ENCODE measurements at regions not wholly inside any gene's neighbourhood (a gene's known extent, or its start where the extent isn't known, plus 50 kb on each side); places are given as distances from the start of the nearest gene placed in this dataset.

- DNase-seq (ENCODE audit: low read depth): no peak
Measured at GRCh38 chr5:18028036-18028435, 393.8 kb downstream of the TAF11L14 start.

GRCh38 chr5:18032744-18033143, 398.5 kb downstream of the TAF11L14 start:
- no peak for DNase-seq (ENCODE audit: low read depth)

DNA sequence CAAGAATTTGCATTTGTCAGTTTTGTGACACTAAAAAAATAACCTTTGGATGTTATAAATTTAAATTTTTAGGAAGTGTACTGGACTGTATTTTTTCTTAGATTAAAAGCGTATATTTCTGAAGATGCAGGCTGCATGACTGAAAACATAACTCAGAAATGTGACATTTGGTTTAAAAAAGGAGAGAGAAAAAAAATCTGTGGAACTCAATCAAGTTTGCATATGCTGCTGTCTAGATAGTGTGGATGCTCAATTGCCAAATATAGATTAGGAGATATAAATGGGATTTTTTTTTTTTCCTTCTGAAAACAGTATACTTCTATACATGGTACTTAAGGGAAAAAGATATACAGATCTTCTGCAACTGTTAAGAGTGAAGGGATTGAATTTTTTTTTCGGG, 402.3 kb downstream of the TAF11L14 start:
- DNase-seq (ENCODE audit: low read depth): no peak

GRCh38 chr5:18037718-18038117, 403.5 kb downstream of the TAF11L14 start:
- no peak for DNase-seq (ENCODE audit: low read depth)

- DNase-seq (ENCODE audit: low read depth): peak; percentile 51
Measured at GRCh38 chr5:18043344-18043743, 409.1 kb downstream of the TAF11L14 start.

GRCh38 chr5:18048449-18048848, 414.2 kb downstream of the TAF11L14 start:
- no peak for DNase-seq (ENCODE audit: low read depth)

DNA sequence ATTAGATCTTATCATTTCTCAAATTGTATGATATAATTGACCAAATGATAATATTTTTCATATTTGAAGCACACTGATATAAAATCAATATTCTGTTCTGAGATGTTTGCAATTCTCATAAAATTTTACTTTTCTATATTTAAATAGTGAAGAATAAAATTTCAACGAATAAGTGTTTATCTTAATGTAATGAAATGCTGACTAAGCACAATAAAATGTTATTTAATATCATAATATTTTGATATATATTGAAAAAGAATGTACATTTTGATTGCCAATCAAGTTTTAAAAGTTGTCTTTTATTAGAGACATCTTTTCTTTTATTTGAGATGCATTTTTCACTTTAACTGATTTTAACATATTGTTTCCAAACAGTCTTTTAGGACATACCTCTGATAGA, 416.1 kb downstream of the TAF11L14 start:
- DNase-seq (ENCODE audit: low read depth): no peak

- no peak for DNase-seq (ENCODE audit: low read depth)
Measured at GRCh38 chr5:18050776-18051175, 416.5 kb downstream of the TAF11L14 start.

GRCh38 chr5:18051953-18052352, 417.7 kb downstream of the TAF11L14 start:
- peak; percentile 7 for DNase-seq (ENCODE audit: low read depth)

DNA sequence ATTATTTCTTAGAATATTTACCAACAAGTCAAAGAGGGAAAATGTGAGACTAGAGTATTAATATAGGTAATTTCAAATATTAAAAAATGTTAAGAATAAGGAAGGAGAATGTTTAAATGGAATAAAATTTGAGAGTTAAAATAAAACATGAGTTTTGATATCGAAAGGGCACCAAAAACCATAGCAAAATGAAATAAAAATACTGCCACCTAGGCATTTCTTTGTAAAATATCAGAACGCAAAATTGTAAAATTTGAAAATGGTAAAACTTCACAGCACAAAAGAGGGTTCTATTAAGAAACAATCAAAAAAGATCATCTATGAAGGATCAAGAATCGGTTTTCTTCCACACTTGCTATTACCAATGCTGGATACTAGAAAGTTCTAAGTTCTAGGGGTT, 418.3 kb downstream of the TAF11L14 start:
- no peak for DNase-seq (ENCODE audit: low read depth)

DNA sequence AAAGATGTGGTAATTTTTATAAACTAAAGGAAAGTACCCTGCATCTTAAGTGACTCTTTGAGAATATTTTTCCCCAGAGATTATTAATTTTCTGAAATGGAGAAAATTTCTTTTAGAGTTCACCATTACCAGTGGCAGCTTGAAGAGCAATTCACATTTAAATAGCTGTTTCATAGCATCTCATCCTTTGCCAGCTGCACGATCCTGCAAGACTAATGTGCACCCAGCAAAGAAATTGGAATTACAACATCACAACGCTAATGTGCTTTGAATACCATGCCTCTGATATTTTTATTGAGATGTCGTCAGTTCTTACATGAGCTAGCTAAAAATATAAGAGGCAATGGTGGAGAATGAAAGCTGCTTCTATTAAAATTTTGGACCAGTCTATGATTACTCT, 423.5 kb downstream of the TAF11L14 start:
- DNase-seq (ENCODE audit: low read depth): no peak

DNA sequence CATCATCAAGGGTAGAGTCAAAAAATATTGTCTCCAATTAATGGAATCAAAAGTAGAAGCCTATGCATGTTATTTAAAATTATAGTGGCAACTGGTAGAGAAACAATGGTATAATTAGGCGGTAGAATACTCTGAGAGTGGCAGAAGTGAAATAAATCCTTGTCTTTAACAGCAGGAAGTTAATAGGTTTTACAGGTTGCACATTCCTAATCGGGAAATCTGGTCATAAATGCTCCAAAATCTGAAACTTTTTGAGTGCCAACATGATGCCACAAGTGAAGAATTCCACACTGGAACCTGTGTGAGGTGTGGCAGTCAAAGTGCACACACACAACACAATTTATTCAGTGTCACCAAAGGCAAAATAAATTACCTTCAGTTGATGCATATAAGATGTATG, 433.4 kb downstream of the TAF11L14 start:
- DNase-seq (ENCODE audit: low read depth): no peak

DNA sequence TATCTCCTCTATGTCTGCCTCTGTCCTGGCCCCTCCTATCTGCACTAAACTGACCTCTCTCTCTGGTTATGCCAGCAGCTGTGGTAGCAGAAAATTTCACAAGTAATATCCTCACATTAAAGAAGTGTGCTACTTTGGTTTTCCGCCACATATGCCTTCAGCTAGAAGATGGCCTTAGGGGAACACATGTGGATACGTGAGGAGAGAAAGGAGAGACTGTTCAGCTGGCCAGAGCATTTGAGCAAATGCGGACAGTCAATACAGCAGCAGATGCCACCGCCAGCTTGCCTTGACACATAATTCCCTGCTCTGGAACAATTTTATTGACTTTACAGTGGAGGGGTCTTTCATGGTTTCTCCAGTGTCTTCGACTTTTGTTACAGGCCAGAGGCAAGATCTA, 434.6 kb downstream of the TAF11L14 start:
- no peak for DNase-seq (ENCODE audit: low read depth)

- DNase-seq (ENCODE audit: low read depth): no peak
Measured at GRCh38 chr5:18069790-18070189, 435.5 kb downstream of the TAF11L14 start.

DNA sequence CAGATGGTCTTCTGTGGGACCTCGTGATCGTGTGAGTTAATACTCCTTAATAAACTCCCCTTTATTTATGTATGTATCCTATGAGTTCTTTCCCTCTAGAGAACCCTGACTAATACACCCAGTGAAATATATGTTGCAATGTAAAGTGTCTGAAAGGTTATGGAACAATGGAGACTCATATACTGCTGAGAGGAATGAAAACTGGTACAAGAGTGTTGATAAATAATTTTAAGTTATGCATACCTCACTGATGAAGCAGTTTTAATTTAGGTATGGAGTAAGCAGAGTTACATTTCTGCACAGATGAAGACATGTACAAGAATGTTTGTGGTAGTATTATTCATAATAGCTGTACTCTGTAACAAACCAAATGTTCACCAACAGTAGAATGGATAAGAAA, 438.3 kb downstream of the TAF11L14 start:
- no peak for DNase-seq (ENCODE audit: low read depth)

- DNase-seq (ENCODE audit: low read depth): no peak
Measured at GRCh38 chr5:18074961-18075360, 440.7 kb downstream of the TAF11L14 start.

- no peak for DNase-seq (ENCODE audit: low read depth)
Measured at GRCh38 chr5:18078157-18078556, 443.9 kb downstream of the TAF11L14 start.

DNA sequence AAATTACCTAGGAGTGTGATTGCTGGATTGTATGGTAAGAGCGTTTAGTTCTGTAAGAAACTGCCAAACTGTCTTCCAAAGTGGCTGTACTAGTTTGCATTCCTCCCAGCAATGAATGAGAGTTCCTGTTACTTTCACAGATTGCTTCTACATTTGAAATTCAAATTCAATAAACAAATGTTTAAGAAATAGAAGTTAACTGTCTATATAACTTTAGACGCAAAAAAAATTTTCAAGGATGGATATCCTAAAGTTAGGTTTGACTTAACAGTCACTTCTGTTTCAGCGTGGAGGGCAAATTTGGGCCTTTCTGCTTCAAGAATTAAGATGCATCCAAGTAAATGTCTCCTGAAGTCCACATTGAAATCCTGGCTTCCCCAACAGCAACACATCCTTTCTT, 445.6 kb downstream of the TAF11L14 start:
- no peak for DNase-seq (ENCODE audit: low read depth)

DNA sequence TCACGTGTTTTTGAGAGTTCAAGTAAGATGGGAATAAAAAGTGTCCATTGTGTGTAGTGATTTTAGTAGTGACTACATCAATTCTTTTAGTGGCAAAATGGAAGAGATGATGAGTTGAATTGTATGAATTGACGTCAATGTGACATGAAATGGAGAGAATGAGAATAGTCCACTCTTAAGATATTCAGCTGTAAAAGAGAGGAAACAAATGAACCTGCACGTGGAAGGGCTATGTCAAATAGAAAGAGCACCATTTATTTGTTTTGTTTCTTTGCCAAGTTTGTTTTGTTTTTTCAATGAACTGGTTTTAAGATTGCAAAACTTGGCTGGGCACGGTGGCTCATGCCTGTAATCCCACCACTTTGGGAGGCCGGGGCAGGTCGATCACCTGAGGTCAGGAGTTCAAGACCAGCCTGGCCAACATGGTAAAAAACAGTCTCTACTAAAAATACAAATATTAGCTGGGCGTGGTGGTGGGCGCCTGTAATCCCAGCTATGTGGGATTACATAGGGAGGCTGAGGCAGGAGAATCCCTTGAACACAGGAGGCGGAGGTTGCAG, 453.8 kb downstream of the TAF11L14 start:
- DNase-seq (ENCODE audit: low read depth): no peak

GRCh38 chr5:18090177-18090576, 455.9 kb downstream of the TAF11L14 start:
- DNase-seq (ENCODE audit: low read depth): no peak

GRCh38 chr5:18091142-18091541, 456.9 kb downstream of the TAF11L14 start:
- DNase-seq (ENCODE audit: low read depth): no peak

DNA sequence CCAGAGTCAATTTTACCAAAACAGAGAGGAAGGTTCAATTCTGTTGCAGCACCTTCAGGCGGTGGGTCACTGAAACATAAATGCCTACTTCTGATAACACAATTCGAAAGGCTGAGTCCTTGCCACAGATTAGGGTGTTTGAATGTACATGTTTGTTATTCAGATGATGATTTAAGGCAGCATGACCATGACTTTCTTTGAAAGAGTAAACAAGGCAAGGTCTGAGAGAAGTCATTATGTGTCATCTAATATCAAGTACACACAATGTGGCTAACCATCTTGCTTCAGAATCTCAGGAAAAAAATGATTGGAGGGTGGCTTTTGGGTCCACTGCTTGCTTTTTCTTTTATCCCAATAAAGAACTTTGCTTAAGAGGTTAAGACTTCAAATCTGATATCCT, 457.5 kb downstream of the TAF11L14 start:
- DNase-seq (ENCODE audit: low read depth): no peak

GRCh38 chr5:18095061-18095460, 460.8 kb downstream of the TAF11L14 start:
- DNase-seq (ENCODE audit: low read depth): no peak

- no peak for DNase-seq (ENCODE audit: low read depth)
Measured at GRCh38 chr5:18097817-18098216, 463.6 kb downstream of the TAF11L14 start.
